ENCODE measurements at regions not wholly inside any gene's neighbourhood (a gene's known extent, or its start where the extent isn't known, plus 50 kb on each side); places are given as distances from the start of the nearest gene placed in this dataset.

- no peak overlapping the region for H3K4me2 ChIP-seq
- H3K4me1 ChIP-seq (ENCODE audit: control insufficient read depth in 1 of 2, insufficient read depth in 2 of 2, low read depth in 1 of 2, low read length in 1 of 2) = peaks cover 4 to 7% of the 10 kb centered on the region in 2 experiments; a peak in 2 of 4 replicates
- no peak overlapping the region for H3K9ac ChIP-seq
- H2AFZ ChIP-seq (ENCODE audit: low read depth) = no peak overlapping the region
- TF ChIP-seq EZH2phosphoT487 (IDR thresholded peaks at IDR 0.05; ENCODE audit: borderline replicate concordance, low read depth) = no peak
- TF ChIP-seq GATA2 (CRISPR knock-in tag; IDR thresholded peaks at IDR 0.05) = peak; percentile 62
- no peak for TF ChIP-seq TAF1 (IDR thresholded peaks at IDR 0.05; ENCODE audit: borderline replicate concordance, low read depth, low read length)
- TF ChIP-seq, protein P1, sequence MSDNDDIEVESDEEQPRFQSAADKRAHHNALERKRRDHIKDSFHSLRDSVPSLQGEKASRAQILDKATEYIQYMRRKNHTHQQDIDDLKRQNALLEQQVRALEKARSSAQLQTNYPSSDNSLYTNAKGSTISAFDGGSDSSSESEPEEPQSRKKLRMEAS (IDR thresholded peaks at IDR 0.05; ENCODE audit: low read depth) = no peak
- no peak for TF ChIP-seq ELF1 (IDR thresholded peaks at IDR 0.05)
- no peak for TF ChIP-seq FOXJ3 (CRISPR knock-in tag; IDR thresholded peaks at IDR 0.05)
- no peak; the same call in 1 of the 2 replicates for TF ChIP-seq RAD21 (IDR thresholded peaks at IDR 0.05; ENCODE audit: low read length)
- TF ChIP-seq TEAD4 (IDR thresholded peaks at IDR 0.05; ENCODE audit: borderline replicate concordance, insufficient read depth) = no peak
- no peak for TF ChIP-seq GABPA (IDR thresholded peaks at IDR 0.05; ENCODE audit: low read depth)
- peak; percentile 9 to 54; a peak in 1 of 4 replicates for TF ChIP-seq EP300 (IDR thresholded peaks at IDR 0.05; ENCODE audit: borderline replicate concordance in 1 of 2, low read depth in 1 of 2, low read length in 1 of 2)
- TF ChIP-seq, protein P2, sequence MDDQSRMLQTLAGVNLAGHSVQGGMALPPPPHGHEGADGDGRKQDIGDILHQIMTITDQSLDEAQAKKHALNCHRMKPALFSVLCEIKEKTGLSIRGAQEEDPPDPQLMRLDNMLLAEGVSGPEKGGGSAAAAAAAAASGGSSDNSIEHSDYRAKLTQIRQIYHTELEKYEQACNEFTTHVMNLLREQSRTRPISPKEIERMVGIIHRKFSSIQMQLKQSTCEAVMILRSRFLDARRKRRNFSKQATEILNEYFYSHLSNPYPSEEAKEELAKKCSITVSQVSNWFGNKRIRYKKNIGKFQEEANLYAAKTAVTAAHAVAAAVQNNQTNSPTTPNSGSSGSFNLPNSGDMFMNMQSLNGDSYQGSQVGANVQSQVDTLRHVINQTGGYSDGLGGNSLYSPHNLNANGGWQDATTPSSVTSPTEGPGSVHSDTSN (IDR thresholded peaks at IDR 0.05) = no peak
- TF ChIP-seq FOXM1 (IDR thresholded peaks at IDR 0.05; ENCODE audit: low read depth) = no peak
- TF ChIP-seq FOSL2 (IDR thresholded peaks at IDR 0.05; ENCODE audit: borderline replicate concordance, low read depth) = no peak
- peak; percentile 54 for TF ChIP-seq TCF12 (IDR thresholded peaks at IDR 0.05)
- TF ChIP-seq RCOR1 (IDR thresholded peaks at IDR 0.05; ENCODE audit: low read length) = 0 out of 2 replicates have a peak, but pooled peaks have one; percentile 27
- no peak for TF ChIP-seq MXI1 (IDR thresholded peaks at IDR 0.05; ENCODE audit: low read depth, low read length)
- no peak for TF ChIP-seq CTCF (IDR thresholded peaks at IDR 0.05)
- TF ChIP-seq, protein P3, sequence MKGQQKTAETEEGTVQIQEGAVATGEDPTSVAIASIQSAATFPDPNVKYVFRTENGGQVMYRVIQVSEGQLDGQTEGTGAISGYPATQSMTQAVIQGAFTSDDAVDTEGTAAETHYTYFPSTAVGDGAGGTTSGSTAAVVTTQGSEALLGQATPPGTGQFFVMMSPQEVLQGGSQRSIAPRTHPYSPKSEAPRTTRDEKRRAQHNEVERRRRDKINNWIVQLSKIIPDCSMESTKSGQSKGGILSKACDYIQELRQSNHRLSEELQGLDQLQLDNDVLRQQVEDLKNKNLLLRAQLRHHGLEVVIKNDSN (IDR thresholded peaks at IDR 0.05; ENCODE audit: borderline replicate concordance, low read depth) = no peak
- no peak for TF ChIP-seq YY1 (IDR thresholded peaks at IDR 0.05; ENCODE audit: low read depth)
- no peak for DNase-seq
- peak overlapping the region in 1 of 2 experiments; percentile 34; a peak in 1 of 4 replicates for H3K27ac ChIP-seq (ENCODE audit: low read depth in 2 of 2, low read length in 1 of 2)
- H3K4me3 ChIP-seq (ENCODE audit: low read depth in 2 of 2, low read length in 1 of 2) = no peak overlapping the region
- H3K79me2 ChIP-seq (ENCODE audit: insufficient read depth) = no peaks in the 10 kb centered on the region
- no peaks in the 10 kb centered on the region for H3K36me3 ChIP-seq (replicated peaks in 1 of 2; ENCODE audit: control insufficient read depth in 1 of 2, insufficient read depth in 2 of 2, low read length in 1 of 2)
- H3K27me3 ChIP-seq (ENCODE audit: insufficient read depth) = no peaks in the 10 kb centered on the region
- POLR2A ChIA-PET = no interaction called here
- no peaks in the 10 kb centered on the region for H3F3A ChIP-seq (replicated peaks; ENCODE audit: insufficient read depth)
- no peaks in the 10 kb centered on the region for H3K9me2 ChIP-seq
- H3K9me3 ChIP-seq = no peaks in the 10 kb centered on the region
- no peaks in the 10 kb centered on the region for H4K20me1 ChIP-seq (ENCODE audit: insufficient read depth)
- CTCF ChIA-PET = no interaction called here
Observed at GRCh38 chr11:91813263-91813662, 411.4 kb upstream of the FAT3 start.

All from SK-N-SH (cell line).